Fibroblast of lung (primary cell): ENCODE measurements at regions not wholly inside any gene's neighbourhood (a gene's known extent, or its start where the extent isn't known, plus 50 kb on each side); places are given as distances from the start of the nearest gene placed in this dataset.

Experiments
- EZH2 ChIP-seq: IDR thresholded peaks from 2 replicates; pipeline ENCODE4 v1.5.1; 2012; ENCODE audit warnings: low read length, control low read depth, mild to moderate bottlenecking; ENCODE audit errors: missing control alignments
- TF ChIP-seq, protein P1 (sequence below), 2 donors: IDR thresholded peaks in 1 of 2; conservative IDR thresholded peaks in 1 of 2; 1 replicate in 1 of 2; 2 replicates in 1 of 2; pipeline ENCODE4 v1.5.1; 2011 to 2012; ENCODE audit warnings: low read length in 2 of 2, control low read depth in 1 of 2, inconsistent platforms in 1 of 2, low read depth in 1 of 2, mild to moderate bottlenecking in 1 of 2

DNA sequence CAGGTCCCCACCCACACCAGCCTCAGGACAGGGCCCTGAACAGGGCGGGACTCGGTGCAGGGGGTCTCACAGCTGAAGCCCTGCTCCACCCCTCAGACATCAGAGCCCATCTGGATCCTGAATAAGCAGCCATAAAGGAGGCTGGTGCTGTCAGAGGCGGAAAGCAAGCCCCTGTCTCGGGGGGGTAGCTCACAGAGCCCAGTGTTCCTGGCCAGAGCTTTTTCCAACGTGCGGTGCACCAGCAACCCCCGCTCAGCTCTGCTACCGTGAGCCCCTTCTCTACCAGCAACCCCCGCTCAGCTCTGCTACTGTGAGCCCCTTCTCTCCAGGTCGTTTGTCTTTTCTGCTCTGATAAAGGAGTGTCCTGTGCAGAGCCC is 136.5 kb upstream of the SFSWAP start:
- TF ChIP-seq, protein P1, sequence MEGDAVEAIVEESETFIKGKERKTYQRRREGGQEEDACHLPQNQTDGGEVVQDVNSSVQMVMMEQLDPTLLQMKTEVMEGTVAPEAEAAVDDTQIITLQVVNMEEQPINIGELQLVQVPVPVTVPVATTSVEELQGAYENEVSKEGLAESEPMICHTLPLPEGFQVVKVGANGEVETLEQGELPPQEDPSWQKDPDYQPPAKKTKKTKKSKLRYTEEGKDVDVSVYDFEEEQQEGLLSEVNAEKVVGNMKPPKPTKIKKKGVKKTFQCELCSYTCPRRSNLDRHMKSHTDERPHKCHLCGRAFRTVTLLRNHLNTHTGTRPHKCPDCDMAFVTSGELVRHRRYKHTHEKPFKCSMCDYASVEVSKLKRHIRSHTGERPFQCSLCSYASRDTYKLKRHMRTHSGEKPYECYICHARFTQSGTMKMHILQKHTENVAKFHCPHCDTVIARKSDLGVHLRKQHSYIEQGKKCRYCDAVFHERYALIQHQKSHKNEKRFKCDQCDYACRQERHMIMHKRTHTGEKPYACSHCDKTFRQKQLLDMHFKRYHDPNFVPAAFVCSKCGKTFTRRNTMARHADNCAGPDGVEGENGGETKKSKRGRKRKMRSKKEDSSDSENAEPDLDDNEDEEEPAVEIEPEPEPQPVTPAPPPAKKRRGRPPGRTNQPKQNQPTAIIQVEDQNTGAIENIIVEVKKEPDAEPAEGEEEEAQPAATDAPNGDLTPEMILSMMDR (conservative IDR thresholded peaks at IDR 0.05 in 1 of 2, IDR thresholded peaks at IDR 0.05 in 1 of 2; ENCODE audit: low read depth in 1 of 2, low read length in 2 of 2): no peak
- TF ChIP-seq EZH2: no peak
